22Rv1 (cell line): ENCODE measurements at regions not wholly inside any gene's neighbourhood (a gene's known extent, or its start where the extent isn't known, plus 50 kb on each side); places are given as distances from the start of the nearest gene placed in this dataset.

Source experiments
- H3K27ac ChIP-seq: fragments of 450-650 bp; 2 replicates; pipeline ENCODE4 v1.5.1; 2017
- CTCF ChIP-seq: fragments of 450-650 bp; IDR thresholded peaks from 2 replicates; pipeline ENCODE4 v1.5.1; 2017; ENCODE audit warnings: mild to moderate bottlenecking
- ZFX ChIP-seq: fragments of 450-650 bp; IDR thresholded peaks from 2 replicates; pipeline ENCODE4 v1.6.1; 2017; ENCODE audit warnings: antibody characterized with exemption, borderline replicate concordance

GRCh38 chr15:37881237-37882013, 53.0 kb upstream of the TMCO5A start:
- no peak for TF ChIP-seq CTCF
- TF ChIP-seq ZFX, result no peak
- no peak overlapping the region for H3K27ac ChIP-seq

- H3K27ac ChIP-seq, result no peak overlapping the region
- TF ChIP-seq CTCF (no peak), ZFX (no peak)
These were observed 51.8 kb upstream of the TMCO5A start for GRCh38 chr15:37882640-37883039.
